ENCODE measurements at regions not wholly inside any gene's neighbourhood (a gene's known extent, or its start where the extent isn't known, plus 50 kb on each side); places are given as distances from the start of the nearest gene placed in this dataset.

GRCh38 chr7:13416071-13416470, 573.4 kb downstream of the ETV1 start:
- Histone ChIP-seq H3K9me2 (ENCODE audit: insufficient read depth) (no peaks in the 10 kb centered on the region), H3K4me1 (replicated peaks; ENCODE audit: insufficient read depth) (no peaks in the 10 kb centered on the region), H3F3A (ENCODE audit: insufficient read depth, low read depth) (no peaks in the 10 kb centered on the region), H3K4me3 (no peak overlapping the region), H2AFZ (no peak overlapping the region), H3K27me3 (ENCODE audit: insufficient read depth, low read depth) (no peaks in the 10 kb centered on the region), H3K79me2 (ENCODE audit: low read depth) (no peaks in the 10 kb centered on the region), H4K20me1 (ENCODE audit: insufficient read depth) (no peaks in the 10 kb centered on the region), H3K9me3 (ENCODE audit: insufficient read depth, low read depth) (peaks cover 6% of the 10 kb centered on the region; the same call in 1 of the 2 replicates), H3K27ac (no peak overlapping the region), H3K4me2 (no peak overlapping the region), H3K36me3 (ENCODE audit: low read depth) (no peaks in the 10 kb centered on the region)
- intact Hi-C loops (cut with micrococcal nuclease; ENCODE audit: unreplicated experiment) = no loop called here
- ChIA-PET POLR2A (ENCODE audit: unreplicated experiment) (no interaction called here), CTCF (no interaction called here)
- no peak for DNase-seq
- TF ChIP-seq CTCF (conservative IDR thresholded peaks at IDR 0.05) (no peak), EZH2 (IDR thresholded peaks at IDR 0.05; ENCODE audit: low read depth) (no peak)
- BruUV-seq (replicated peaks) = no TSS peak

- no TSS peak for BruUV-seq (replicated peaks)
- intact Hi-C loops (cut with micrococcal nuclease; ENCODE audit: unreplicated experiment) = no loop called here
Observed at GRCh38 chr7:13416544-13416943, 572.9 kb downstream of the ETV1 start.

GRCh38 chr7:13420726-13421125, 568.7 kb downstream of the ETV1 start:
- Histone ChIP-seq H3K4me2 (no peak overlapping the region), H3K4me3 (no peak overlapping the region), H3K9me2 (ENCODE audit: insufficient read depth) (no peaks in the 10 kb centered on the region), H4K20me1 (ENCODE audit: insufficient read depth) (no peaks in the 10 kb centered on the region), H3K27ac (no peak overlapping the region), H3K36me3 (ENCODE audit: low read depth) (no peaks in the 10 kb centered on the region), H3K27me3 (ENCODE audit: insufficient read depth, low read depth) (no peaks in the 10 kb centered on the region), H2AFZ (no peak overlapping the region), H3K4me1 (replicated peaks; ENCODE audit: insufficient read depth) (no peaks in the 10 kb centered on the region), H3F3A (ENCODE audit: insufficient read depth, low read depth) (no peaks in the 10 kb centered on the region), H3K79me2 (ENCODE audit: low read depth) (no peaks in the 10 kb centered on the region), H3K9me3 (ENCODE audit: insufficient read depth, low read depth) (peaks cover 6% of the 10 kb centered on the region; the same call in 1 of the 2 replicates)
- intact Hi-C loops (cut with micrococcal nuclease; ENCODE audit: unreplicated experiment) = no loop called here
- ChIA-PET POLR2A (ENCODE audit: unreplicated experiment) (interaction anchor here (0.6 kb wide), 1 partner anchor 25 kb away, joined by 4 read pairs; no protein-coding TSS in a partner anchor), CTCF (no interaction called here)
- TF ChIP-seq CTCF (conservative IDR thresholded peaks at IDR 0.05) (no peak), EZH2 (IDR thresholded peaks at IDR 0.05; ENCODE audit: low read depth) (no peak)
- BruUV-seq (replicated peaks) = no TSS peak
- no peak for DNase-seq

More at GRCh38 chr7:13416544-13416943, 572.9 kb downstream of the ETV1 start:
- H3K27ac ChIP-seq = no peak overlapping the region
- no peak for DNase-seq
- no peak overlapping the region for H3K4me3 ChIP-seq
- H2AFZ ChIP-seq = no peak overlapping the region
- H3K36me3 ChIP-seq (ENCODE audit: low read depth) = no peaks in the 10 kb centered on the region
- no peaks in the 10 kb centered on the region for H3K79me2 ChIP-seq (ENCODE audit: low read depth)
- no peaks in the 10 kb centered on the region for H4K20me1 ChIP-seq (ENCODE audit: insufficient read depth)
- H3K4me2 ChIP-seq = no peak overlapping the region
- ChIA-PET CTCF (no interaction called here), POLR2A (ENCODE audit: unreplicated experiment) (no interaction called here)
- H3K4me1 ChIP-seq (replicated peaks; ENCODE audit: insufficient read depth) = no peaks in the 10 kb centered on the region
- H3F3A ChIP-seq (ENCODE audit: insufficient read depth, low read depth) = no peaks in the 10 kb centered on the region
- TF ChIP-seq CTCF (conservative IDR thresholded peaks at IDR 0.05) (no peak), EZH2 (IDR thresholded peaks at IDR 0.05; ENCODE audit: low read depth) (no peak)
- H3K9me3 ChIP-seq (ENCODE audit: insufficient read depth, low read depth) = peaks cover 6% of the 10 kb centered on the region; the same call in 1 of the 2 replicates
- no peaks in the 10 kb centered on the region for H3K9me2 ChIP-seq (ENCODE audit: insufficient read depth)
- no peaks in the 10 kb centered on the region for H3K27me3 ChIP-seq (ENCODE audit: insufficient read depth, low read depth)

All from PC-9 (cell line).